Stomach (tissue), 4 donors: ENCODE measurements at regions not wholly inside any gene's neighbourhood (a gene's known extent, or its start where the extent isn't known, plus 50 kb on each side); places are given as distances from the start of the nearest gene placed in this dataset.

Source experiments
- POLR2A ChIP-seq, 4 donors: fragments of 450-650 bp; IDR thresholded peaks; one replicate each; pipeline ENCODE4 v1.6.1; 2016; ENCODE audit warnings: antibody characterized with exemption in 4 of 4, control low read depth in 2 of 4, mild to moderate bottlenecking in 1 of 4, moderate library complexity in 1 of 4
- POLR2AphosphoS5 ChIP-seq, 3 donors: sonication (generic); formaldehyde crosslinking; IDR thresholded peaks; one replicate each; pipeline ENCODE4 v1.6.1; 2016; ENCODE audit warnings: antibody characterized with exemption in 3 of 3

DNA sequence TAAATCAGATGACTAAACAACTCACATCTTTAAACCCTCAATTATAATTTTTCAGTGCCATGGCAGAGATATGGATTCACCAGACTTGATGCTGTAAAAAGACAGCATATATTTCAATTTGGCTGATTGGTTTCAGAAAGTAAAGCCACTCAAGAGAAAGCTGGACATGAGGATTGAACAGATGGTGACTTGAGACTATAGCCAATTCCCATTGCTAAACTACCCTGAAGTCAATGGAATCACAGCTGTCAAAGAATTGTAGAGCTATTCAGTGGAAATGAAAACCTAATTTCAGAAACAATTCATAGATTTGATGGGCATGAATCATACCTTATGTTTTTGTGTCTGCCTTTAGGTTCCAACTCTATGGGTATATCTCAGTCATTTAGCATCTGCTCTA lies 510.6 kb upstream of the BOD1L1 start:
- TF ChIP-seq POLR2AphosphoS5 (IDR thresholded peaks at IDR 0.05) (no peak), POLR2A (IDR thresholded peaks at IDR 0.05) (no peak)
